OCI-LY1 (cell line): ENCODE measurements at regions not wholly inside any gene's neighbourhood (a gene's known extent, or its start where the extent isn't known, plus 50 kb on each side); places are given as distances from the start of the nearest gene placed in this dataset.

ENCODE experiments used
- CTCF ChIP-seq: fragments of 200-600 bp; sonication (generic), shearing (Covaris generic); IDR thresholded peaks from 2 replicates; pipeline ENCODE4 v1.5.1; 2017; ENCODE audit warnings: mild to moderate bottlenecking, antibody characterized with exemption, low read length, moderate library complexity, mixed read lengths
- EZH2 ChIP-seq: fragments of 200-600 bp; sonication (generic), shearing (Covaris generic); IDR thresholded peaks from 2 replicates; pipeline ENCODE4 v1.8.0; 2017; ENCODE audit warnings: borderline replicate concordance, mixed run types, mild to moderate bottlenecking, antibody characterized with exemption, low read length, moderate library complexity, mixed read lengths

GRCh38 chr21:29233611-29234540, 64.8 kb upstream of the BACH1 start:
- TF ChIP-seq CTCF (no peak), EZH2 (no peak)
